GM19025 (cell line): ENCODE measurements at regions not wholly inside any gene's neighbourhood (a gene's known extent, or its start where the extent isn't known, plus 50 kb on each side); places are given as distances from the start of the nearest gene placed in this dataset.

Source experiments
- ATAC-seq: cut with Tn5 transposase; IDR thresholded peaks from one replicate; pipeline ENCODE4 v1.9.1; 2021; ENCODE audit warnings: mild to moderate bottlenecking, low read depth, moderate library complexity; ENCODE audit not compliant: unreplicated experiment

GRCh38 chr2:66318009-66318561, 116.8 kb upstream of the MEIS1 start:
- ATAC-seq = no peak

GRCh38 chr2:66317268-66317890, 117.5 kb upstream of the MEIS1 start:
- no peak for ATAC-seq

DNA sequence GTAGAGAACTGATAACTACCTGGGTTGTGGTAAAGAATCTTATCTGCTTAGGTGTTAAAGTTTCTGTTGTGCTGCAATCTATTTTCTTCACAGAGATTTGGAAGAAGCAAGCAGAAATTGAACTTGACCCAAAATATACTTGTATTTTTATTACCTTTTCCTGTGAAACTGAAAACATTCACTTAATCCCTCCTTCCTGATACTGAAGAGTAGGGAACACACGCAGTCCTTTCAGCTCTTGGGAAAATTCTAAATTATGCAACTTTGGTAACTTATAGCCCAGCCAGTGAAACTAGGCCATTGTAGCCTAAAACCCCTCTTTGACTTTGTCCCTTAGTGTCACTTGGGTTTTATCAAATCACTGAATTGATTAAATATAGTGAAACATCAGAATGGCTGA, 128.4 kb upstream of the MEIS1 start:
- ATAC-seq = no peak

DNA sequence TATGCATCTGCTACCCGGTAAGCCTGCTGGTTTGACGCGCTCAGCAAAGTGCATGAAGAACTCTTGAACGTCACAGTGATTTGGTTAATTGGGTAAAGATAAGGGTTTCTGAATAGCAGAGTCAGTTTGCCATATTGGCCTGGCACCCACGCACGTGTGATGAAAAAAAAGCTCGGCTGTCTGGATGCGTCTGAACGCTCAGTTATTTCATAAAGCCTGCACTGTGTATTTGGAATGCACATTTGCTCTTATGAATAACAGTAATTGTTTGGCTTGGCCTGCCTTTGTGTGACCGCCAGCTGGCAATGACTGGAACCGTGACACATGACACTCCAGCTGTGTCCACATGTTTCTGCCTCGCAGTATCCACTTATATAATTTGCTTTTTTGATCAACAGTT, 129.2 kb upstream of the MEIS1 start:
- no peak for ATAC-seq

GRCh38 chr2:66303471-66303870, 131.5 kb upstream of the MEIS1 start:
- no peak for ATAC-seq

DNA sequence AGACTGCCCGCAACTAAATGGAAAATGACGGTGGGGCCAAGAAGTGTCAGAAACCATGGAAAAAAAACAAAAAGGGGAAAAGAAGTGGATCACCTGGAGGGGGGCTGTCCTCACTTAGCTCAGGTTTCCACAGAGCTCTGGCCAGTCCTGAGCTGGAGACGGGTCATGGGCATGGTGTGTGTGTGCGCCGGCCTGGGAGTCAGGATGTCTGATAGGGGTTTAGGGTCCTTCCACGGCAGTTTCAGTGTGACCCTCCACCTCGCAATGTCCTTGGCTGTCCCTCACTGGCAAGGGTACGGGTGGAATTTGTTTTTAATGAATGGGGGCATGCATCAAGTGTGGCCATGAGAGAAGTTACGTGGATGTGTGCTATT, 133.2 kb upstream of the MEIS1 start:
- ATAC-seq = no peak

GRCh38 chr2:66301022-66301766, 133.7 kb upstream of the MEIS1 start:
- no peak for ATAC-seq

GRCh38 chr2:66283787-66284186, 151.1 kb upstream of the MEIS1 start:
- no peak for ATAC-seq

DNA sequence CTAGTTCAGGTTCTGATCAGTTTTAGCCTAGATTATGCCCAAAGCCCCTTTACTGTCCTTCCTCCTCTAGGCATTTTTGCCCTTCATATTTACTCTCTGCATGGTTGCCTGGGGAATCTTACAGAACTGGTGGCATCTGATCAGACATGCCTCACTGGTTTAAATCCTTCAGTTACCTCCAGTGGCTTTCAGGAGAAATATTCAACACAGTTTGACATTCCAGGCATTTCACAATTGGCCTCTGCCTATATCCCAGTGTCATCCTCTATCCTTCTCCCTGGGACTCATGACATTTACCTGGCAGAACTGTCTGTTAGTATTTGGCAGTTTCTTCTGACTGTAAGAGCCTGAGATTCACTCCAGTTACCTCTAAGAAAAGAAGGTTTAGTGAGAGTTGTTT, 152.9 kb upstream of the MEIS1 start:
- no peak for ATAC-seq

DNA sequence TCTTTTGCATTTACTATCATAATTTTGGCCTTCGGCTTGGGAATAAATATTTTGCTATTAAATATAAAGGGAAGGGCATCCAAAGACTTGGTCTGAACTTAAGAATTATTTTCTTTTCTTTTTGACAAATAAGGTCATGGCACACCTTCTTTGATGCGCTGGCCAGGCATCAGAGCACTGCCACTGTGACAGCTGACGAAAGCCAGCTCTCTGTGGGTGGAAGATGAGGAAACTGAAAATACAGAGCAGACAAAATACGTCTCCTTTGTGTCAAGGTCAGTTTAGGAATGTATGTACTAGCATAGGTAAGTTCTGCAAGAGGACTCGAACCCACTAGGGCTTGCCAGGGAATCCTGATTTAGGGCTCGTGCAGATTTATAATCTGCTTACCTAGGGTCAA, 155.9 kb upstream of the MEIS1 start:
- no peak for ATAC-seq

DNA sequence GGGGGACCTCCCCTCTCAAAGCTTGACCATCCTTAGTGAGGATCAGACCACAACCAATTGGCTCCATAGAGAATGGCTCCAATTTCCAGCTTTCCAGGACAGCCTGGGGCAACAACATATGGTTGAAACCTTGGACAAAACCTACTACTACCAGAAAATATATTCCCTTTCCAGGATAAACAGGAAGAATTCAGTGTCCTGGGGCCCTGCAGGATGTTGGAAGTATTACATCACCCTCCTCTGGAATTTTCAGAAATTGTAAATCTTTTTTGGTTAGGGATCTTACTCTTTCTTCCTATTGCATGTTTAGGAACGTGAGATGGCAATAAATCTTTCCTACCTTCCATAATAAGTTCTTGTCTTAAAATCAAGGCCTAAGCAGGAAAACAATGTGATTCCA, 158.9 kb upstream of the MEIS1 start:
- no peak for ATAC-seq

DNA sequence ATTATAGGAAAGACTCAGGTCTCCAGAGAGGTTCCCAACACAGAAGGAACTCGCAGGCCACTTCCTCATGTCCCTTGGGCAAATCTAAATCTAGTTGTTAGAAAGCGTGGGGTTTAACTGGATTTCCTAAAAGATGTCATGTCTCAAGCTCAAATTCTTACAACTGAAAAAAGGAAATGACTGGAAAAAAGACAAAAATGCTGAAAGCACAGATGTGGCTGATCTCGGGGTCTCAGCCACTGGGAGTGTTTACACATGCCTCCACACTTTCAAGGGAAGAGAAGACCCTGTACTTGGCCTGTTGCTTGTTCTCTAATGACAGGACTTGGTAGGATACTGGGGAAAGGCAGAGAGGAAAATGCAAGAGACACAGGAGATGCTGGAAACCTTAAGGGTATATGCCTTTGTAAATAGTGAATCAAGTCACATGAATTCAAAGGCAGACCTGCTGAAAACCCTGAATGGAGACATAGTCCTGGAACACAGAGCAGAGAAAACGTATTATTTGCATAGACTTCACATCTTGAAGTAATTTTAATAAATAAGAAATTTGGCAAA, 160.9 kb upstream of the MEIS1 start:
- ATAC-seq = no peak

DNA sequence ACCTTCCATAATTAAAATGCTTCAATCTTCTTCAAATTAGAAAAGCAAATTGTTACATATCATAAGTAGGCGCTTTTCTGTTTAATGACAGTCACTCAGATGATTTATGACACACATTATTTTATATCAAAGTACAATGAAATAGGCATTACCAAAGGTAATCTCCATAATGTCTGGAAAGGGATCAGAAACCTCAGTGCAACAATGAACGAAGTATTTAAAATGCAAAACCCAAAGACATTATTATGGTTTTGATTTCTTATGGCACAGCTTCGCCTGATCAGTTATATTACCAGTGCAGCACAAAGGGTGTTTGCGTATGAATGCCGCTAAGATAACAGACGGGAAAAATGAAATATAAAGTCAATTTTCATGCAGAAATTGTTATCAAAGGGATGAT, 162.2 kb upstream of the MEIS1 start:
- no peak for ATAC-seq

GRCh38 chr2:66271777-66272176, 163.1 kb upstream of the MEIS1 start:
- ATAC-seq = no peak

GRCh38 chr2:66270247-66270646, 164.7 kb upstream of the MEIS1 start:
- ATAC-seq = no peak

DNA sequence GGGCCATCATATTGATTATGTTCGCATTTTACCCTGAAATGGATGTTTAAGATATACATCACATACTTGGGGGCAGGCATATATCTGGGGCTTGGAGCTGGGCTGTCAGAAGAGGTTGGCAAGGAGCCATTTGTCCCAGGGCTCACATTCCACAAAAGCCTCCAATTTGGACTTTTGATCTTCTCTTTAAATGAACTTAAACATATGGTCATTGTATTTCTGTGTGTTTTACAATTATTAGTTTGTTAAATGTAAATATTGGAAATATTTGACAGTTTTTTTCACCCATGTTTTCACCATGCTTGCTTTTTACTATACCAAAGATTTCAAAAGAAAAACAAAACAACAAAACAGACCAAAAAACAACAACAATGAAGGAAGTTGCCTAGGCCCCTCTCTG, 165.8 kb upstream of the MEIS1 start:
- ATAC-seq = no peak

GRCh38 chr2:66268756-66269155, 166.2 kb upstream of the MEIS1 start:
- no peak for ATAC-seq

GRCh38 chr2:66264354-66264753, 170.6 kb upstream of the MEIS1 start:
- ATAC-seq = no peak

GRCh38 chr2:66255867-66256266, 179.1 kb upstream of the MEIS1 start:
- ATAC-seq = no peak

DNA sequence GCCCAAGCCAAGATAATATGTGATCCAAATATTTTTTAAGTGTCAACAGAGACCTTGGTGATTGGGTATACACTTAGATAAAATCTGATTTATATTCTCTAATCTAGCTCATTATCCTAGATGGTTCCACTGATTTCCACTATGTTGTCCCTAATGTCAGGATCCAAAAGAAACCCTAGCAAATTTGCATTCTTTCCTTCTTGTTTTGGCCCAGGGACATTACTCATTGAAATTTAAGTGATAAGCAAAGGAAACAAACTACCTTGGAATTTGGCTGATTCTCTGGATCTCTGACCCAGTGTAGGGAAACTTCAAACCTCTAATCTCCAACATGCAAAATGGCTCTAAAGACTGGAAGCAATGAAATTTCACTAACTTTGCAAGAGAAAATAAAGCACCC, 179.8 kb upstream of the MEIS1 start:
- no peak for ATAC-seq

DNA sequence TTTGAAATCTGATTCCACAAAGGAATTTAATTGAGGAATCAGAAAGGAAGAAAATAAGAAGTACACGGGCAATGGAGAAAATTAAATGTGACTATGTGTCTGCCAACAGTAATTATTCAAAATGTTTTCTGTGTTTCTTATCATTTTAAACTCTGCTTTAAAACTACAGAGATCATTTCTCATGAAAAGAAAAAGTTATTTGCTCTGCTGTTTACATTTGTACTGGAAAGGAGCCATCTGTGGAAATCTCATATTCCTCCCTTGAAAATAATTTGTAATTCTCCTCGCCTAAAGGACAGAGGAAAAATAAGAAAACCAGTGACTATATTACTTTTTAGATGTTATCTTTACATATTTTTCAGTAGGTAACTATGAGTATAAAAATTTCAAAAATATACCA, 181.9 kb upstream of the MEIS1 start:
- ATAC-seq = no peak

GRCh38 chr2:66252109-66252508, 182.8 kb upstream of the MEIS1 start:
- ATAC-seq = no peak
